ENCODE measurements at regions not wholly inside any gene's neighbourhood (a gene's known extent, or its start where the extent isn't known, plus 50 kb on each side); places are given as distances from the start of the nearest gene placed in this dataset.
A peak's percentile ranks its signal among the peaks of the same experiment; 100 is the strongest.

- TF ChIP-seq, protein P1, sequence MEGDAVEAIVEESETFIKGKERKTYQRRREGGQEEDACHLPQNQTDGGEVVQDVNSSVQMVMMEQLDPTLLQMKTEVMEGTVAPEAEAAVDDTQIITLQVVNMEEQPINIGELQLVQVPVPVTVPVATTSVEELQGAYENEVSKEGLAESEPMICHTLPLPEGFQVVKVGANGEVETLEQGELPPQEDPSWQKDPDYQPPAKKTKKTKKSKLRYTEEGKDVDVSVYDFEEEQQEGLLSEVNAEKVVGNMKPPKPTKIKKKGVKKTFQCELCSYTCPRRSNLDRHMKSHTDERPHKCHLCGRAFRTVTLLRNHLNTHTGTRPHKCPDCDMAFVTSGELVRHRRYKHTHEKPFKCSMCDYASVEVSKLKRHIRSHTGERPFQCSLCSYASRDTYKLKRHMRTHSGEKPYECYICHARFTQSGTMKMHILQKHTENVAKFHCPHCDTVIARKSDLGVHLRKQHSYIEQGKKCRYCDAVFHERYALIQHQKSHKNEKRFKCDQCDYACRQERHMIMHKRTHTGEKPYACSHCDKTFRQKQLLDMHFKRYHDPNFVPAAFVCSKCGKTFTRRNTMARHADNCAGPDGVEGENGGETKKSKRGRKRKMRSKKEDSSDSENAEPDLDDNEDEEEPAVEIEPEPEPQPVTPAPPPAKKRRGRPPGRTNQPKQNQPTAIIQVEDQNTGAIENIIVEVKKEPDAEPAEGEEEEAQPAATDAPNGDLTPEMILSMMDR (IDR thresholded peaks at IDR 0.05): no peak
- no peak for TF ChIP-seq POLR2A (IDR thresholded peaks at IDR 0.05)
- peak; percentile 47 to 91 (median 62) for TF ChIP-seq POLR2AphosphoS5 (IDR thresholded peaks at IDR 0.05)
These were observed 127.4 kb downstream of the VAPA start for GRCh38 chr18:10041180-10041579.

Data from breast epithelium (tissue), 3 donors.